Retinal pigment epithelial cell (primary cell): ENCODE measurements at regions not wholly inside any gene's neighbourhood (a gene's known extent, or its start where the extent isn't known, plus 50 kb on each side); places are given as distances from the start of the nearest gene placed in this dataset.

ENCODE experiments used
- DNase-seq: peaks from one replicate; pipeline ENCODE4 v3.0.0-alpha.2; 2010; ENCODE audit warnings: low read depth
- H3K4me3 ChIP-seq: 2 replicates; pipeline ENCODE4 v1.5.1; 2011; ENCODE audit warnings: mild to moderate bottlenecking, low read length, control low read depth, moderate library complexity
- CTCF ChIP-seq: conservative IDR thresholded peaks from 2 replicates; pipeline ENCODE4 v1.5.1; 2011; ENCODE audit warnings: low read depth, low read length, control low read depth, inconsistent platforms

GRCh38 chr4:98771959-98772632 lies 113.7 kb upstream of the TSPAN5 start:
- DNase-seq = no peak
- no peak overlapping the region for H3K4me3 ChIP-seq
- no peak for TF ChIP-seq CTCF

GRCh38 chr4:98765771-98766170 lies 107.4 kb upstream of the TSPAN5 start:
- H3K4me3 ChIP-seq = no peak overlapping the region
- DNase-seq = no peak
- TF ChIP-seq CTCF = no peak

GRCh38 chr4:98758182-98758581 lies 99.8 kb upstream of the TSPAN5 start:
- DNase-seq = no peak
- H3K4me3 ChIP-seq = no peak overlapping the region
- no peak for TF ChIP-seq CTCF

GRCh38 chr4:98754736-98755135 lies 96.3 kb upstream of the TSPAN5 start:
- no peak overlapping the region for H3K4me3 ChIP-seq
- no peak for DNase-seq
- no peak for TF ChIP-seq CTCF

GRCh38 chr4:98749206-98749605 lies 90.8 kb upstream of the TSPAN5 start:
- no peak for TF ChIP-seq CTCF
- no peak overlapping the region for H3K4me3 ChIP-seq
- DNase-seq = no peak

- TF ChIP-seq CTCF = no peak
- H3K4me3 ChIP-seq = no peak overlapping the region
- DNase-seq = no peak
Measured at GRCh38 chr4:98748609-98749008, 90.2 kb upstream of the TSPAN5 start.

GRCh38 chr4:98747393-98748091 lies 89.1 kb upstream of the TSPAN5 start:
- DNase-seq = no peak
- no peak overlapping the region for H3K4me3 ChIP-seq
- no peak for TF ChIP-seq CTCF
